GM19467 (cell line): ENCODE measurements at regions not wholly inside any gene's neighbourhood (a gene's known extent, or its start where the extent isn't known, plus 50 kb on each side); places are given as distances from the start of the nearest gene placed in this dataset.

Experiments used
- ATAC-seq: cut with Tn5 transposase; IDR thresholded peaks from one replicate; pipeline ENCODE4 v1.9.1; 2021; ENCODE audit warnings: mild to moderate bottlenecking, moderate library complexity; ENCODE audit not compliant: unreplicated experiment

DNA sequence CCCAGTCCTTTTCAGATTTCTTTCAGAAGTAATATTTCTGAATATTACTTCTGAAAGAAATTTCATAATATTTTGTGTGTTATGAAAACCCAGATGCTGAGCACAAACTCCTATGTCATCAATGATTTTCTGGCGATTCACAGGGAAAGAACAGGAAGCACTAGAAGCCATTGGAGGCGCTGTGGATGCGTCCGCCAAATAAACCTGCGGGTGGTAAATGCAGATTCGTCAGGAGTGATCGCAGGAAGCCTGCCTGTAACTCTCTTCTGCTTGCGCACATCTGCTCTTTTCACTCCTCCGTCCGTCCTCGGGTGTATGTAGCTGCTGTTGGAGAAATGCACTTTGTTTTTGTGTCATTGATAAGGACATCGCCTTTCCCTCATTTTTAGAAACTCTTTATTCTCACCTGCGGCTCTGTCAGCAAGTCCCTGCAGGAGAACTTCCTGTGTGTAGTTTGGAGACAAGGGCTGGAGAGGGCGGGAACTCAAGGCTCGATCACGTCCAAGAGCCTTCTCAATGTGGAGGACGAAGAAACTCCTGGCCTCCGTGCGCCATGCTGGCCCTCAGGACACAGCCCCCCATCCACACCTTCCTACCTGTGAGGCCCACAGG is 483.8 kb downstream of the GALR1 start:
- ATAC-seq, result no peak

DNA sequence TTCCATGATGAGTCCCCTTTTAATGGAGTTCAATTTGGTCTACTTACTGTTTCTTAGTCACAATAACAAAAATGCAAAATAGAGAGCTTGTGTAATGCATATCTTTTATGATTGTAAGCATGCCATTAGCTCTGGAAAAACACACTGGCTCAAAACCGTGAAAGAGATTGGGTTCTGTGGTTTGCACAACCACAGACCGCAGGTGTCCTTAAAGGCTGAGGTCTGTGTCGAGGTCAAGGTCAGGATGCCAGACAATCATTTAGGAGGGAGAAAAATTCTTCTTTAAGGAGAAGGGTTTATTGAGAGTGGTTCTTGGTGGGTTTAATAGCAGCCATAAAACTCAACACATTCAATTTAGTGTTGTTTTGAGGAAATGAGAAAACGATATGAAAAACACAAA is 487.2 kb downstream of the GALR1 start:
- no peak for ATAC-seq

DNA sequence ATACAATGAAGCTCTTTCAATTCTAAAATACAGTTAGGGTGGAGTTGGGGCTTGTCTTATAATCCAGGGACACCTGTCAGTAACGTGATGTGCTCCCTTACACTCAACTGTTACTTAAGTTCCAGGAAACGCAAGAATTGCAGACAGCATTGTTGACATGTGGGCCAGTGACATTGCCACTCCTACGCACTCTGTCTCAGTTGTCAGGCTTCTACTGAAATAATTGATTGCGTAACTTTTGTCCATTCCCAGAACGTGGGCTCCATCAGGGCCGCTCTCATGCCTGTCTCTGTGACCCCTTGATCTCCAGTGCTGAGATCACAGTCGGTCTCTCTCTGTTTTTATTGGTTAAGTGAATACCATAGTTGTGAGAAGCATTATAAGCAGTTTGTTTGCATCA is 487.8 kb downstream of the GALR1 start:
- no peak for ATAC-seq

DNA sequence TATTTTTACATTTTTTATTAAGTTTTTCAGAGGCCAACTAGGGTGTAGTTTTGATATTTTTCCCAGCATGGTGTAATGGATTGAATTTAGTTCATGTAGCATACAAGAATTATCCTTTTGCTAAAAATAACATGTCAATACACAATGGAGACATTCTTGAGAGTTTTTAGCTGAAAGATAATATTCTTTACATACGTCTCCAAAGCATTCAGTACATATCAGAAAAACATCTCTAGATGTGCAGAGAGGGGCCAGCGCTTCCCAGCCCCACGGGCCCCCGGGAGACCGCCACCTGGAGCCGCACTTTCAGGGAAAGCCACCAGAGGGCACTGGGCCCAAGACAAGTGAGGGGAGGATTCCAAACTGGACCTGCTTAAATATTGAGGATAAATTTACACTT is 499.4 kb downstream of the GALR1 start:
- no peak for ATAC-seq

DNA sequence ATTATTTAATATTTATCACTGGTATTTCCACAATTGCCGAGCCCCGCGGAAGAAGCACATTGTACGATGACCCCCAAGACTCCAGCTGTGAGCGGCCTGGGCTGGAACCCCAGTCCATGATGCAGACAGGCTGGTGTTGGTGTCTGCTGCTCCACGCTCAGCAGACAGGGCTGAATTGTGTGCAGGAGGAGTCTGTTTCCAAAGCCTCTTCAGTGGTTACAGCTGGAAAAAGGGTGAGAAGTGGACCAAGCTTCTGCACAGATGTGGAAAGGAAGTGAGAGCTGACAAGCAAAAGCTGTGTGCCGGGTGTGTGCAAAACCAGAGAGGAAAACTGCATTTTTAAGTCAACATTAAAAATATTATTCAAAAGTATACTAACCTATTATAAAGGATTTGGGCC is 500.4 kb downstream of the GALR1 start:
- ATAC-seq, result no peak

- ATAC-seq, result no peak
Observed at GRCh38 chr18:77754475-77755044, 504.9 kb downstream of the GALR1 start.

- no peak for ATAC-seq
Observed at GRCh38 chr18:77755187-77755586, 505.5 kb downstream of the GALR1 start.

- no peak for ATAC-seq
Observed at GRCh38 chr18:77761332-77761731, 511.7 kb downstream of the GALR1 start.

GRCh38 chr18:77762014-77762413 is 512.4 kb downstream of the GALR1 start:
- no peak for ATAC-seq

DNA sequence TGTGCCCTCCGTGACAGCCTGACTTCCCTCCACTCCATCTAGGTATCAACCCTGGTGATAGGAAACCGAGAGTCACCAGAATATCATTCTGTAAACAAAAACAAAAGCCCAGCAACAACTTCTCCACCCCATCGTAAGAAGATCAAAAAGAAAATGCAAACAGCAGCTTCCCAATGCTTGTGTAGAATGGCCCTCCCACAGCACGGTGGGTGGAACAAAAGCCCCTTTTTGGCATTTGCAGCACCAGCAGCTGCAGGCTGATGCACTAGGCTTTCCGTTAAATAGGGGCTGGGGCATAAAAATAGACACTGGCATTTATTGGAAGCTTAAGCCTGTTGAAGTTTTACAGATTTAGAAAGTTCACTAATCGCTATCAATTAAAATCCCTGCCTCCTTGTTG is 513.0 kb downstream of the GALR1 start:
- no peak for ATAC-seq

- no peak for ATAC-seq
Observed at GRCh38 chr18:77763530-77764145, 514.0 kb downstream of the GALR1 start.

- no peak for ATAC-seq
Observed at GRCh38 chr18:77765468-77765867, 515.8 kb downstream of the GALR1 start.

- ATAC-seq, result no peak
Observed at GRCh38 chr18:77766421-77766820, 516.8 kb downstream of the GALR1 start.

DNA sequence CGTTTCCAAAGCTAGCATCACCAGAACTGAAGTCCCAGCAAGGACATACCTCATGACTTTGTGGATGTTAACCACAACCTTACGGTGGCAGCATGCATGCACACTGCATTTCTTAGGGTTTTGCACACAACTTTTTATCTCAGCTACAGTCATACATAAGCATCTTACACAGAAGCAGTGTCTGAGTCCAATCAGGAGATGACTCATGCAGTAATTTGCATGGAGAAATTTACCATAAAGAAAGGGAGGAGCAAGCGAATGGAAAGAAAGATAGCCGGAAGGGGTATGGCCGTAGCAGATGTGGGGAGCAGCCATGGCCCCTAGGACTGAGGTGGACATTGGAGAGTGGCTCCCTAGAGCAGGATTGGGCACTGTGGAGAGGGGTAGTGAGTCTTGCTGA is 522.5 kb downstream of the GALR1 start:
- no peak for ATAC-seq

DNA sequence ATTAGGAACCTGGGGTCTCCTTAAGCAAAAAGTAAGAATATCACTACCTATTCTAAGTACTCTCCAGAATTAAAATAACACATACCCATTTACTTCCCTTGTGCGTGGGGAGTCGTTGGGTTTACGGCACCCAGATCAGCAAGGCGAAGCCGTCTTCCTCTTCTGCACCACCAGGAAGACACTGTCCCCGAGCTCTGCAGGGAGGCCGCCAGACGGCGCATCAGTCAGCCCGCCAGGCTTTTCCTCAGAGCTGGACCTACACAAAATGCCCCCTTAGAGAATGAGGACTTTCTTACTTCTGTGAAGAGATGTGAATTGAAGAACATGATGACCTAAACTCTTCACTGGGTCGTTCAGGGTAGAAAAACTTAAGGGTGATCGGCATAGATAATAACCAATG is 526.5 kb downstream of the GALR1 start:
- ATAC-seq, result no peak

- ATAC-seq, result no peak
Observed at GRCh38 chr18:77777163-77777562, 527.5 kb downstream of the GALR1 start.

DNA sequence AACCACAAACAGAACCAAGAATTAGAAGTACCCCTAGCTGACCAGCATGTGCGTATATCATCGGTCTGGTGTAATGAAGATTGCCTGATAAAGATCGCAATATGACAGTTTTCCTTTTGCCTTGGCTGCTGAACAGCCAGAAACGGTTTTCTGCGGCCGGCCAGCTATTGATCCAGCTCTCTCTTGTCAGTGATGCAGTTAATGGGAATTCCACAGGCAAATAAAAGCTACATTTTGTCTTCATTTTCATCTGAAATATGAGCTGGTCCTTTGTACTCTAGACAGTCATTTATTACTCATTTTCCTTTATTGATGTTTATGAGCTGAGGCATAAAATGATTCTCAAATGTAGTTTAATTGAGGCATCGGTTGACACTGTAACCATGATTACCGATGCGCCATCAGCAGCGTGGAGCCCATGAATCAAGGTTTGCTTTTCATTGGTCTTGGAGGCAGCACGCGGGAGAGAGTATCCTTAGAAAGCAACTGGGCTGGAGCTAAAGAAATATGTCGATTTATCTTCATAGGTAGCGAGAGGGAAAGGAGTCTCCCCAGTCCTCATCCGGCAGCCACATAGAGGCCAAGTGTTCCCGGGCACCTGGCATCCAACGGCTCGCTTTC is 535.2 kb downstream of the GALR1 start:
- ATAC-seq, result no peak

GRCh38 chr18:77785415-77785975 is 535.8 kb downstream of the GALR1 start:
- no peak for ATAC-seq

DNA sequence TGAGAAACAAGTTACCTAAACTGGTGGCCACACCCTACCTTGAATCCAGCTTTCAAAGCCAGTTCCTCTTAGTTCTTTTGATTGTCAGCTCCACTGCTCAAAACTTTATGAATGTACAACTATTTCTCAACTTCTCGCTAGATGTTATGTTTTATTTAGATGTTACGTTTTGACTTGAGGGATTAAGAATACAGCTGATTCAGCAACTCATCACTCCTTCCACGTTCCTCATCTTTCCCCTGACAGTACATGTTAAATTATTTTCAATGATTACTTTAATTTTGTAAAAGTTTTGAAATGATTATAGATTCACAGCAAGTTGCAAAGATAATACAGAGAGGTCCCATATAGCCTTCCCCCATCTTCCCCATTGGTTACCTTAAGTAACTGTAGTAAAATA is 553.4 kb downstream of the GALR1 start:
- no peak for ATAC-seq

GRCh38 chr18:77804382-77804781 is 554.7 kb downstream of the GALR1 start:
- ATAC-seq, result no peak

DNA sequence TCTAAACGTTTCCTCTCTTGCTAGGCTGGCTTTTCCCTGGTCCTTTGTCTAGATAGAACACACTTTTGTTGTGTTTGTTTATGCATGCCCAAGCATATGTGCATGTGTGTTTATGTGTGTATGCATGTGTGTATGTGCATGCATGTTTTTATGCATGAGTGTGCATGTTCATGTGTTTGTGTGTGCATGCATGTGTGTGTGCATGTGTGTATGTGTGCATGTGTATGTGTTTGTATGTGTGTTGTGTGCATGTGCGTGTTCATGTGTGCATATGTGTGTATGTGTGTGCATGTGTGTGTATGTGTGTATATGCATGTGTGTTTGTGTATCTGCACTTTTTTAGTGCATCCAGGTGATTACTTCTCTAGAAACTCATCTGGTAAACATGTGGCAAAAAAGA is 558.0 kb downstream of the GALR1 start:
- ATAC-seq, result no peak

DNA sequence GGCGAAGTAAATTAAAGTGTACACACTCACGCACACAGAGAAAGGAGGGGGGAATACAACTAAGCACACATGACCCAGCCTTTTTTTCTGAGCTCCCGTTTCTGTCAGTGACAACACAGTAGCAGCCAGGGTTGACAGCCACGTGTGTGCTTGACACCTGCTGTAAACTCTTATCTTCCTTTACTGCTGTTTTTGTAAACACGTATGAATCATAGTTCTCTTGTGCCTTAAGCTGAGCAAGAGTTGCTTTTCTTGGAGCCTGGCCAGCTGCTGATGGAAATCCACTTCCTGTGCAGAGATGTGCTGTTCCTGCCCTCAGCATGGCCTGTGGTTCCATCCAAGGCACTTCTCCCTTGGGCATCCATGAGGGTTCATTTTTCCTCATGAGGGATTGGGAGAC is 561.9 kb downstream of the GALR1 start:
- ATAC-seq, result no peak
